ENCODE measurements at regions not wholly inside any gene's neighbourhood (a gene's known extent, or its start where the extent isn't known, plus 50 kb on each side); places are given as distances from the start of the nearest gene placed in this dataset.

GRCh38 chr6:18533793-18534192 is 146.6 kb downstream of the RNF144B start:
- DNase-seq (ENCODE audit: low read depth, low spot score) (no peak), FAIRE-seq (no peak)
- no peak overlapping the region for H3K4me3 ChIP-seq (replicated peaks in 1 of 3; ENCODE audit: insufficient read depth in 1 of 3, low read depth in 1 of 3, low read length in 3 of 3)
- BruUV-seq (replicated peaks) = no TSS peak
- CTCF ChIA-PET = no interaction called here
- no peaks in the 10 kb centered on the region for H4K20me1 ChIP-seq (replicated peaks; ENCODE audit: control insufficient read depth, extremely low read depth, insufficient read depth, low read length)
- H3K27ac ChIP-seq (ENCODE audit: insufficient read depth, low read depth, low read length) = no peak overlapping the region
- intact Hi-C loops (cut with micrococcal nuclease) = no loop called here
- H3K9ac ChIP-seq (replicated peaks; ENCODE audit: extremely low read depth, insufficient read depth, low read length) = no peak overlapping the region
- H3K4me2 ChIP-seq (ENCODE audit: insufficient read depth, low read length) = no peak overlapping the region
- peaks cover 2% of the 10 kb centered on the region for H3K4me1 ChIP-seq (ENCODE audit: control insufficient read depth, extremely low read depth, insufficient read depth, low read length)
- no peaks in the 10 kb centered on the region for H3K79me2 ChIP-seq (ENCODE audit: control insufficient read depth, insufficient read depth, low read length)
- no peaks in the 10 kb centered on the region for H3K9me1 ChIP-seq (replicated peaks; ENCODE audit: control insufficient read depth, extremely low read depth, insufficient read depth, low read length)
- TF ChIP-seq GATA2 (IDR thresholded peaks at IDR 0.05; ENCODE audit: insufficient read depth, insufficient read length, low read depth, low read length) (no peak), MYC (IDR thresholded peaks at IDR 0.05; ENCODE audit: low read depth, low read length) (no peak), JUN (IDR thresholded peaks at IDR 0.05; ENCODE audit: borderline replicate concordance, insufficient read depth, insufficient read length, low read depth) (no peak), POLR2A (IDR thresholded peaks at IDR 0.05; ENCODE audit: low read depth, low read length) (no peak), POLR2AphosphoS5 (IDR thresholded peaks at IDR 0.05; ENCODE audit: insufficient read depth, low read depth, low read length) (no peak), EZH2 (IDR thresholded peaks at IDR 0.05; ENCODE audit: borderline replicate concordance, low read depth, low read length, severe bottlenecking) (no peak)
- no peaks in the 10 kb centered on the region for H3K9me3 ChIP-seq (replicated peaks; ENCODE audit: control insufficient read depth, insufficient read depth, low read length)
- no peak overlapping the region for H2AFZ ChIP-seq (ENCODE audit: low read depth, low read length)
- POLR2A ChIA-PET = no interaction called here
- dilution Hi-C loops (cut with MboI; ENCODE audit: extremely low pct_ligation_motif_present, low sequenced_read_pairs) = no loop called here
- H3K27me3 ChIP-seq (ENCODE audit: control insufficient read depth in 2 of 2, insufficient read depth in 2 of 2, low read length in 2 of 2) = peaks cover 7 to 24% of the 10 kb centered on the region in 2 experiments
- no peaks in the 10 kb centered on the region for H3K36me3 ChIP-seq (ENCODE audit: control insufficient read depth in 2 of 2, extremely low read depth in 1 of 2, insufficient read depth in 2 of 2, low read length in 2 of 2)

- no peaks in the 10 kb centered on the region for H3K9me3 ChIP-seq (replicated peaks; ENCODE audit: control insufficient read depth, insufficient read depth, low read length)
- H3K9ac ChIP-seq (replicated peaks; ENCODE audit: extremely low read depth, insufficient read depth, low read length) = no peak overlapping the region
- no TSS peak for BruUV-seq (replicated peaks)
- H3K4me1 ChIP-seq (ENCODE audit: control insufficient read depth, extremely low read depth, insufficient read depth, low read length) = no peaks in the 10 kb centered on the region
- FAIRE-seq = no peak
- H3K36me3 ChIP-seq (ENCODE audit: control insufficient read depth in 2 of 2, extremely low read depth in 1 of 2, insufficient read depth in 2 of 2, low read length in 2 of 2) = no peaks in the 10 kb centered on the region
- H3K4me3 ChIP-seq (replicated peaks in 1 of 3; ENCODE audit: insufficient read depth in 1 of 3, low read depth in 1 of 3, low read length in 3 of 3) = no peak overlapping the region
- TF ChIP-seq JUN (IDR thresholded peaks at IDR 0.05; ENCODE audit: borderline replicate concordance, insufficient read depth, insufficient read length, low read depth) (no peak), POLR2A (IDR thresholded peaks at IDR 0.05; ENCODE audit: low read depth, low read length) (no peak), MYC (IDR thresholded peaks at IDR 0.05; ENCODE audit: low read depth, low read length) (no peak), GATA2 (IDR thresholded peaks at IDR 0.05; ENCODE audit: insufficient read depth, insufficient read length, low read depth, low read length) (no peak), CTCF (IDR thresholded peaks at IDR 0.05; ENCODE audit: extremely low read depth in 1 of 2, insufficient read depth in 1 of 2, low read depth in 1 of 2, low read length in 2 of 2) (no peak), POLR2AphosphoS5 (IDR thresholded peaks at IDR 0.05; ENCODE audit: insufficient read depth, low read depth, low read length) (no peak), FOS (IDR thresholded peaks at IDR 0.05; ENCODE audit: borderline replicate concordance, insufficient read depth, low read length) (no peak), MAX (IDR thresholded peaks at IDR 0.05; ENCODE audit: insufficient read depth, insufficient read length) (no peak), EZH2 (IDR thresholded peaks at IDR 0.05; ENCODE audit: borderline replicate concordance, low read depth, low read length, severe bottlenecking) (no peak)
- H4K20me1 ChIP-seq (replicated peaks; ENCODE audit: control insufficient read depth, extremely low read depth, insufficient read depth, low read length) = no peaks in the 10 kb centered on the region
- no peak for DNase-seq (ENCODE audit: low read depth, low spot score)
- POLR2A ChIA-PET = no interaction called here
- no peak overlapping the region for H3K4me2 ChIP-seq (ENCODE audit: insufficient read depth, low read length)
- peaks cover 7 to 8% of the 10 kb centered on the region in 2 experiments for H3K27me3 ChIP-seq (ENCODE audit: control insufficient read depth in 2 of 2, insufficient read depth in 2 of 2, low read length in 2 of 2)
- H2AFZ ChIP-seq (ENCODE audit: low read depth, low read length) = no peak overlapping the region
- dilution Hi-C loops (cut with MboI; ENCODE audit: extremely low pct_ligation_motif_present, low sequenced_read_pairs) (no loop called here), intact Hi-C loops (cut with micrococcal nuclease) (no loop called here)
- no peaks in the 10 kb centered on the region for H3K79me2 ChIP-seq (ENCODE audit: control insufficient read depth, insufficient read depth, low read length)
- no peaks in the 10 kb centered on the region for H3K9me1 ChIP-seq (replicated peaks; ENCODE audit: control insufficient read depth, extremely low read depth, insufficient read depth, low read length)
- CTCF ChIA-PET = interaction anchor here (1.3 kb wide), 1 partner anchor 8 kb away, joined by 7 read pairs; no protein-coding TSS in a partner anchor
- no peak overlapping the region for H3K27ac ChIP-seq (ENCODE audit: insufficient read depth, low read depth, low read length)
Observed at GRCh38 chr6:18536591-18537055, 149.5 kb downstream of the RNF144B start.

Measured in endothelial cell of umbilical vein (primary cell).